ENCODE measurements at regions not wholly inside any gene's neighbourhood (a gene's known extent, or its start where the extent isn't known, plus 50 kb on each side); places are given as distances from the start of the nearest gene placed in this dataset.

- no peak overlapping the region for H3K4me3 Mint-ChIP-seq
- no peak overlapping the region for H3K27ac Mint-ChIP-seq
- H3K4me1 Mint-ChIP-seq: no peaks in the 10 kb centered on the region
- H3K36me3 Mint-ChIP-seq: no peaks in the 10 kb centered on the region
- peaks cover 13% of the 10 kb centered on the region for H3K27me3 Mint-ChIP-seq
- H3K9me3 Mint-ChIP-seq: no peaks in the 10 kb centered on the region
Measured at GRCh38 chr5:175388531-175388930, 55.5 kb downstream of the DRD1 start.

GRCh38 chr5:175387144-175387543 is 56.8 kb downstream of the DRD1 start:
- peaks cover 19% of the 10 kb centered on the region for H3K27me3 Mint-ChIP-seq
- no peaks in the 10 kb centered on the region for H3K4me1 Mint-ChIP-seq
- H3K4me3 Mint-ChIP-seq: no peak overlapping the region
- no peaks in the 10 kb centered on the region for H3K9me3 Mint-ChIP-seq
- no peaks in the 10 kb centered on the region for H3K36me3 Mint-ChIP-seq
- H3K27ac Mint-ChIP-seq: no peak overlapping the region

GRCh38 chr5:175386526-175386925 is 57.5 kb downstream of the DRD1 start:
- Mint-ChIP-seq H3K4me3 (no peak overlapping the region), H3K4me1 (no peaks in the 10 kb centered on the region), H3K36me3 (no peaks in the 10 kb centered on the region), H3K9me3 (no peaks in the 10 kb centered on the region), H3K27ac (no peak overlapping the region), H3K27me3 (peaks cover 19% of the 10 kb centered on the region)

DNA sequence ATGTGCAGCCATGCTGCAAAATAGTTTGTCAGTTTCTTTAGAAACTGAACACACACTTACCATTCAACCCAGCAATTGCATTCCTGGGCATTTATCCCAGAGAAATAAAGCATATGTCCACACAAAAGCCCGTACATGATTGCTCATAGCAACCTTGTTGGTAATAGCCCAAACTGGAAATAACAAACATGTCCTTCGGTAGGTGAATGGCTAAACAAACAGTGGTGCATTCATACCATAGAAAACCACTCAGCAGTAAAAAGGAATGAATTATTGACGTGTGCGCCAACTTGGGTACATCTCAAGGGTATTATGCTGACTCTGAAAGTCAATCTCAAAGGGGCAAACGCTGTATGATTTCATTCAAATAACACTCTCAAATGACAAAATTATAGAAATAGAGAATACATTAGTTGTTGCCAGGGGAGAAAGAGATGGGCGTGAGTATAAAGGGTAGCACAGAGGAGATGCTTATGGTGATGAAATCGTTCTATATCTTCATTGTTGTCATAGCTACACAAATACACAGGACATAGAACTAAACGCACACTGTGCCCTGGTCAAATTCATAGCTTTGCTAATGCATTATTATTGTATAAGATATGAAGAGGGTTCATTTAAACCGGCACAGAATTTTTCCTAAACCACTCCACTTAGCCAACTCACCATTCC is 58.2 kb downstream of the DRD1 start:
- H3K9me3 Mint-ChIP-seq: no peaks in the 10 kb centered on the region
- H3K4me1 Mint-ChIP-seq: no peaks in the 10 kb centered on the region
- H3K27me3 Mint-ChIP-seq: peaks cover 21% of the 10 kb centered on the region
- H3K36me3 Mint-ChIP-seq: no peaks in the 10 kb centered on the region
- no peak overlapping the region for H3K27ac Mint-ChIP-seq
- no peak overlapping the region for H3K4me3 Mint-ChIP-seq

DNA sequence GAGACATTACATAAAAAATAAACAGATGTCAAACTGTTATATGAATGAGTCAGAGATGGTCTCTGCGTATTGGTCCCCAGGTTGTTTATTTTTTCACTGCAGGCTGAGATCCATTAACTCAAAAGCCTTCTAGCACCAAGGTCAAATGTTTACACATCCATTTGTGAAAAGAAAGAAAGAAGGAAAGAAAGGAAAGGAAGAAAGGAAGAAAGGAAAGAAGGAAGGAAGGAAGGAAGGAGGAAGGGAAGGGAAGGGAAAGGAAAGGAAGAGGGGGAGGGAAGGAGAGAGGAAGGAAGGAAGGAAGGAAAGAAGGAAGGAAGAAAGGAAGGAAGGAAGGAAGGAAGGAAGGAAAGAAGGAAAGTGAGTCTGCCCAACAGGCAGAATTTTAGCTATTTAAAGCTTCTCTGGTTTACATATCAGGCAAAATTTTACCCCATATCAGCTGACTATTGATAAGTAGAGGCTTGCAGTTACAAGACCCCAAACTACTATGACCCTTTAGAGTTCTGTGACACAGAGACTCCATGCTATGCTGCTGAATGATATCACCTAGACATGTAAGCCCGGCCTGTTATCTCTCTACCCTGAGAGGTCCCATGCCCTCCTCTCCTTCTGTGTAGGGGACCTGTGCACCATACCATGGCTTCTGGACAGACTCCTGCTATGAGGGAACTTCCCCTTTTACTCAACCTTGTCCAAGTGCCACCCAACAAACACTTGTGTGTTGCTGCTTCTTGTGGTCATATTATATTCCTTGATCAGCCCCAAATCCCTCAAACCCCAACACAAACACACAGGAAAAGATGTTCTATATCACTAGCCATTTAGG is 59.0 kb downstream of the DRD1 start:
- Mint-ChIP-seq H3K27ac (peak overlapping the region; percentile 38), H3K4me3 (no peak overlapping the region), H3K27me3 (peaks cover 21% of the 10 kb centered on the region), H3K4me1 (no peaks in the 10 kb centered on the region), H3K9me3 (no peaks in the 10 kb centered on the region), H3K36me3 (no peaks in the 10 kb centered on the region)

GRCh38 chr5:175383350-175383749 is 60.6 kb downstream of the DRD1 start:
- H3K9me3 Mint-ChIP-seq: no peaks in the 10 kb centered on the region
- H3K4me1 Mint-ChIP-seq: no peaks in the 10 kb centered on the region
- H3K4me3 Mint-ChIP-seq: no peak overlapping the region
- H3K36me3 Mint-ChIP-seq: no peaks in the 10 kb centered on the region
- peaks cover 21% of the 10 kb centered on the region for H3K27me3 Mint-ChIP-seq
- H3K27ac Mint-ChIP-seq: no peak overlapping the region

GRCh38 chr5:175382171-175382570 is 61.8 kb downstream of the DRD1 start:
- no peak overlapping the region for H3K27ac Mint-ChIP-seq
- no peaks in the 10 kb centered on the region for H3K9me3 Mint-ChIP-seq
- peaks cover 26% of the 10 kb centered on the region for H3K27me3 Mint-ChIP-seq
- no peaks in the 10 kb centered on the region for H3K36me3 Mint-ChIP-seq
- no peaks in the 10 kb centered on the region for H3K4me1 Mint-ChIP-seq
- no peak overlapping the region for H3K4me3 Mint-ChIP-seq

GRCh38 chr5:175381130-175381529 is 62.9 kb downstream of the DRD1 start:
- Mint-ChIP-seq H3K27me3 (peaks cover 26% of the 10 kb centered on the region), H3K27ac (no peak overlapping the region), H3K9me3 (no peaks in the 10 kb centered on the region), H3K4me3 (no peak overlapping the region), H3K4me1 (no peaks in the 10 kb centered on the region), H3K36me3 (no peaks in the 10 kb centered on the region)

GRCh38 chr5:175380701-175381100 is 63.3 kb downstream of the DRD1 start:
- Mint-ChIP-seq H3K27me3 (peaks cover 25% of the 10 kb centered on the region), H3K36me3 (no peaks in the 10 kb centered on the region), H3K9me3 (no peaks in the 10 kb centered on the region), H3K4me3 (no peak overlapping the region), H3K4me1 (no peaks in the 10 kb centered on the region), H3K27ac (no peak overlapping the region)

GRCh38 chr5:175379867-175380266 is 64.1 kb downstream of the DRD1 start:
- Mint-ChIP-seq H3K36me3 (no peaks in the 10 kb centered on the region), H3K4me1 (no peaks in the 10 kb centered on the region), H3K9me3 (no peaks in the 10 kb centered on the region), H3K27me3 (peaks cover 27% of the 10 kb centered on the region), H3K27ac (no peak overlapping the region), H3K4me3 (no peak overlapping the region)

- H3K9me3 Mint-ChIP-seq: no peaks in the 10 kb centered on the region
- H3K27ac Mint-ChIP-seq: no peak overlapping the region
- no peaks in the 10 kb centered on the region for H3K36me3 Mint-ChIP-seq
- H3K4me3 Mint-ChIP-seq: no peak overlapping the region
- peaks cover 20% of the 10 kb centered on the region for H3K27me3 Mint-ChIP-seq
- no peaks in the 10 kb centered on the region for H3K4me1 Mint-ChIP-seq
Measured at GRCh38 chr5:175378444-175379028, 65.4 kb downstream of the DRD1 start.

DNA sequence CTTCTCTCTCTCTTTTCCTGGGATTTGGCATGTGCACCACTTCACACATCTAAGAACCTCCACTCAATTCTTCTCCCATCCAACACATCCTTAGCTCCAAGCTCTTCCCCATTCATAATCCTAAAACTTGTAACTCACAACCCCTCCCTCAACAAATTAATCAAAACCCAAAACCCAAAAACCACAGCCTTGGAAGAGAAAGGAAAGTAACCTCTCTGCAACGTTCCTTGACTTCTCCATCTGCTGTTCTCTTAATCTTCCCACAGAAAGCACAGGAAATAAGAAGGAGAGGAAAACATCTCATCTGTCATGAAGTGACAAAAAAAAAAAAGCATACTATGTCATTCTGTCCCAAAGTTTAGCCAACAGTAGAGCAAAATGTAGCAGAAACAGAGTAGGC is 66.2 kb downstream of the DRD1 start:
- Mint-ChIP-seq H3K27me3 (peaks cover 20% of the 10 kb centered on the region), H3K27ac (no peak overlapping the region), H3K9me3 (no peaks in the 10 kb centered on the region), H3K4me1 (no peaks in the 10 kb centered on the region), H3K4me3 (no peak overlapping the region), H3K36me3 (no peaks in the 10 kb centered on the region)

DNA sequence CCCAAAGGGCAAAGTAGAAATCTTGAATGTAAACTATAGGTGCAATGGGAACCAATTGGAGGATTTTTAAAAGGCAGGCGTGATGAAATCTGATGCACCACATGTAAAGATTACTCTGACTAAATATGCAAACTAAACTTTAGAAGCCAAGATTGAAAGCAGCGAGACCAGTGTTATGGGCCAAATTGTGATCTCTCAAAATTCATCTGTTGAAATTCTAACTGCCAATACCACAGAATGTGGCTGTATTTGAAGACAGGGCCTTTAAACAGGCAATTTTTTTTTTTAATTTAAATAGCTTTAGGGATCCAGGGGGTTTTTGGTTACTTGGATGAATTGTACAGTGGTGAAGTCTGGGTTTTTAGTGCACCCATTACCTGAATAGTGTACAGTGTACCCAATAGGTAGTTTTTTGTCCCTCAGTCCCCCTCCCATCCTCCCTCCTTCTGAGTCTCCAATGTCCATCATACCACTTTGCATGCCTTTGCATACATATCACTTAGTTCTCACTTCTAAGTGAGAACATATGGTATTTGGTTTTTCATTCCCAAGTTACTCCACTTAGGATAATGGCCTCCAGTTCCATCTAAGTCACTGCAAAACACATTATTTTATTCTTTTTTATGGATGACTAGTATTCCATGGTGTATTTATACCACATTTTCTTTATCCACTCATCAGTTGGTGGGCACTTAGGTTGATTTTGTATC is 69.7 kb downstream of the DRD1 start:
- Mint-ChIP-seq H3K27me3 (peaks cover 18% of the 10 kb centered on the region), H3K4me1 (no peaks in the 10 kb centered on the region), H3K9me3 (no peaks in the 10 kb centered on the region), H3K27ac (no peak overlapping the region), H3K4me3 (no peak overlapping the region), H3K36me3 (no peaks in the 10 kb centered on the region)

DNA sequence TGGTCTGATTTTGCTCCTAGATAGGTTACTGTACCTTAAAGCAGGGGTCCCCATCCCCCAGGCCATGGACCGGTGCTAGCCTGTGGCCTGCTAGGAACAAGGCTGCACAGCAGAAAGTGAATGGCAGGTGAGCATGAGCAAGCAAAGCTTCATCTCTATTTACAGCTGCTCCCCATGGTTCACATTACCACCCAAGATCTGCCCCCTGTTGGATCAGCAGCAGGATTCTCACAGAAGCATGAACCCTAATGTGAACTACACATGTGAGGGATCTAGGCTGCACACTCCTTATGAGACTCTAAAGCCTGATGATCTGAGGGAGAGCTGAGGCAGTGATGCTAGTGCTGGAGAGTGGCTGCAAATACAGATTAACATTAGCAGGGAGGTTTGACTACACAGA is 78.1 kb downstream of the DRD1 start:
- H3K4me3 Mint-ChIP-seq: no peak overlapping the region
- no peak overlapping the region for H3K27ac Mint-ChIP-seq
- H3K27me3 Mint-ChIP-seq: peaks cover 11% of the 10 kb centered on the region
- H3K36me3 Mint-ChIP-seq: no peaks in the 10 kb centered on the region
- H3K4me1 Mint-ChIP-seq: no peaks in the 10 kb centered on the region
- no peaks in the 10 kb centered on the region for H3K9me3 Mint-ChIP-seq

GRCh38 chr5:175363300-175363699 is 80.7 kb downstream of the DRD1 start:
- no peak overlapping the region for H3K27ac Mint-ChIP-seq
- H3K9me3 Mint-ChIP-seq: no peaks in the 10 kb centered on the region
- H3K27me3 Mint-ChIP-seq: peaks cover 11% of the 10 kb centered on the region
- no peaks in the 10 kb centered on the region for H3K4me1 Mint-ChIP-seq
- H3K36me3 Mint-ChIP-seq: no peaks in the 10 kb centered on the region
- no peak overlapping the region for H3K4me3 Mint-ChIP-seq

GRCh38 chr5:175357995-175358394 is 86.0 kb downstream of the DRD1 start:
- Mint-ChIP-seq H3K27ac (no peak overlapping the region), H3K36me3 (no peaks in the 10 kb centered on the region), H3K4me1 (no peaks in the 10 kb centered on the region), H3K27me3 (peaks cover 14% of the 10 kb centered on the region), H3K9me3 (no peaks in the 10 kb centered on the region), H3K4me3 (no peak overlapping the region)
